GM12878 (cell line): ENCODE measurements at regions not wholly inside any gene's neighbourhood (a gene's known extent, or its start where the extent isn't known, plus 50 kb on each side); places are given as distances from the start of the nearest gene placed in this dataset.

ENCODE experiments used
- ATAC-seq: fragments of 200-7000 bp; cut with Tn5 transposase; 3 replicates; pipeline ENCODE4 v1.9.1; 2020; ENCODE audit warnings: mild to moderate bottlenecking, moderate library complexity
- BruUV-seq: library from RNA; stranded (reverse); fragments of 400-500 nt; replicated peaks from 2 replicates; lab custom pipeline; 2021; lab: Mats Ljungman, UMichigan
- CTCF ChIA-PET: fragments of 300-600 bp; sonication (Branson Sonifier 250); formaldehyde crosslinking; extraction: SDS; loops from one replicate; lab custom pipeline; 2021; ENCODE audit warnings: inconsistent platforms; lab: Yijun Ruan, JAX
- POLR2A ChIA-PET: fragments of 350-600 bp; formaldehyde crosslinking; extraction: SDS; loops from one replicate; lab custom pipeline; 2021; ENCODE audit warnings: inconsistent platforms; lab: Charles Lee
- RAD21 ChIA-PET: fragments of 300-600 bp; sonication (Branson Sonifier 250); formaldehyde crosslinking; loops from one replicate; lab custom pipeline; 2023; ENCODE audit warnings: antibody characterized with exemption; ENCODE audit not compliant: unreplicated experiment; lab: Charles Lee
- SMC1A ChIA-PET: fragments of 300-600 bp; sonication (Branson Sonifier 250); formaldehyde crosslinking; loops from one replicate; lab custom pipeline; 2023; ENCODE audit not compliant: unreplicated experiment, uncharacterized antibody; lab: Charles Lee
- DNase-seq: peaks from one replicate; pipeline ENCODE4 v3.0.0-alpha.2; 2011; ENCODE audit warnings: low read depth, low spot score
- FAIRE-seq: peaks from 3 replicates; lab custom pipeline; 2011; peaks lifted over from hg19 to GRCh38; lab: Jason Lieb, UNC
- H2AFZ ChIP-seq: 2 replicates; pipeline ENCODE4 v1.6.0; 2011; ENCODE audit warnings: low read depth, low read length, control low read depth; ENCODE audit not compliant: control insufficient read depth
- H3K27ac ChIP-seq: 2 replicates; pipeline ENCODE4 v1.5.1; 2011; ENCODE audit warnings: control low read depth; ENCODE audit not compliant: control insufficient read depth, insufficient read depth
- H3K27me3 ChIP-seq, 2 experiments: replicated peaks in 1 of 2; 2 replicates each; pipeline versions ENCODE4 v1.6.0 to v1.6.1; 2011; ENCODE audit warnings: low read length in 1 of 2; ENCODE audit not compliant: control insufficient read depth in 2 of 2, insufficient read depth in 2 of 2
- H3K36me3 ChIP-seq, 2 experiments: 2 replicates each; pipeline ENCODE4 v1.5.1; 2011; ENCODE audit warnings: low read length in 1 of 2; ENCODE audit not compliant: control insufficient read depth in 2 of 2, insufficient read depth in 2 of 2
- H3K4me1 ChIP-seq: 2 replicates; pipeline ENCODE4 v1.6.1; 2011; ENCODE audit warnings: mild to moderate bottlenecking, low read length, moderate library complexity, mixed read lengths; ENCODE audit not compliant: control insufficient read depth, insufficient read depth
- H3K4me2 ChIP-seq: 2 replicates; pipeline ENCODE4 v1.6.0; 2011; ENCODE audit warnings: control low read depth; ENCODE audit not compliant: control insufficient read depth, insufficient read depth
- H3K4me3 ChIP-seq: fragments of 200-600 bp; sonication (generic); 2 replicates; pipeline ENCODE4 v1.5.1; 2016
- H3K79me2 ChIP-seq: 2 replicates; pipeline ENCODE4 v1.6.0; 2011; ENCODE audit warnings: low read length; ENCODE audit not compliant: control insufficient read depth, insufficient read depth
- H3K9ac ChIP-seq: 2 replicates; pipeline ENCODE4 v1.8.0; 2011; ENCODE audit warnings: low read length, control low read depth, mixed read lengths; ENCODE audit not compliant: control insufficient read depth, insufficient read depth
- H3K9me3 ChIP-seq: replicated peaks from 3 replicates; pipeline ENCODE4 v1.5.1; 2011; ENCODE audit warnings: mild to moderate bottlenecking, low read length; ENCODE audit not compliant: control insufficient read depth, insufficient read depth
- H4K20me1 ChIP-seq: 2 replicates; pipeline ENCODE4 v1.6.0; 2011; ENCODE audit not compliant: control insufficient read depth, insufficient read depth
- CHD1 ChIP-seq: IDR thresholded peaks from 2 replicates; pipeline ENCODE4 v1.6.1; 2012; ENCODE audit warnings: low read depth, low read length, improper control_type of control experiment
- CHD2 ChIP-seq: IDR thresholded peaks from 2 replicates; pipeline ENCODE4 v1.6.1; 2011; ENCODE audit warnings: low read depth, low read length, improper control_type of control experiment, borderline replicate concordance
- CREB1 ChIP-seq: IDR thresholded peaks from 2 replicates; pipeline ENCODE4 v1.6.1; 2012; ENCODE audit warnings: low read depth, mild to moderate bottlenecking, inconsistent platforms
- EGR1 ChIP-seq, 2 experiments: IDR thresholded peaks; 1 replicate in 1 of 2; 2 replicates in 1 of 2; pipeline ENCODE4 v1.6.1; 2011 to 2012; ENCODE audit warnings: low read depth in 2 of 2, low read length in 2 of 2, borderline replicate concordance in 1 of 2, mild to moderate bottlenecking in 1 of 2, moderate library complexity in 1 of 2
- EZH2 ChIP-seq: IDR thresholded peaks from 2 replicates; pipeline ENCODE4 v1.6.1; 2012; ENCODE audit warnings: low read depth, mild to moderate bottlenecking, control low read depth, inconsistent platforms, low read length, borderline replicate concordance; ENCODE audit not compliant: control insufficient read depth
- IKZF2 ChIP-seq, 2 experiments: fragments of 450-650 bp; IDR thresholded peaks; 2 replicates each; pipeline ENCODE4 v1.6.1; 2017; ENCODE audit warnings: mild to moderate bottlenecking in 2 of 2, moderate library complexity in 2 of 2
- PML ChIP-seq: IDR thresholded peaks from 2 replicates; pipeline ENCODE4 v1.6.1; 2012; ENCODE audit warnings: low read length, inconsistent platforms
- TCF7 ChIP-seq: IDR thresholded peaks from 2 replicates; pipeline ENCODE4 v1.6.1; 2014; ENCODE audit warnings: antibody characterized with exemption, borderline replicate concordance
- ZNF207 ChIP-seq: fragments of 450-650 bp; IDR thresholded peaks from 2 replicates; pipeline ENCODE4 v1.6.1; 2014; ENCODE audit warnings: antibody characterized with exemption, mild to moderate bottlenecking, borderline replicate concordance
- ZNF384 ChIP-seq: IDR thresholded peaks from 2 replicates; pipeline ENCODE4 v1.6.1; 2012; ENCODE audit warnings: low read depth, mild to moderate bottlenecking, low read length, improper control_type of control experiment, borderline replicate concordance
- WGBS: methylation state at CpG from one replicate; pipeline ENCODE4 v1.1.6; 2016; ENCODE audit warnings: low lambda C conversion rate; ENCODE audit not compliant: insufficient replicate concordance, insufficient coverage; ENCODE audit errors: missing lambda C conversion rate; 5-methylcytosine and 5-hydroxymethylcytosine counted together
- in situ Hi-C: fragments of 300-500 bp; cut with MboI; formaldehyde crosslinking; loops from 9 replicates; pipeline ENCODE4 v1.14.3; 2018; ENCODE audit warnings: mixed read lengths
- intact Hi-C: fragments of 100-400 bp; cut with micrococcal nuclease; formaldehyde crosslinking; loops from one replicate; pipeline ENCODE4 v1.14.2; 2022; ENCODE audit not compliant: unreplicated experiment
- TF ChIP-seq, protein P1 (sequence below): fragments of 450-650 bp; IDR thresholded peaks from 2 replicates; pipeline ENCODE4 v1.6.1; 2017; ENCODE audit warnings: borderline replicate concordance
- TF ChIP-seq, protein P2 (sequence below): IDR thresholded peaks from 2 replicates; pipeline ENCODE4 v1.6.1; 2012; ENCODE audit warnings: low read length, inconsistent platforms

- TF ChIP-seq, protein P1, sequence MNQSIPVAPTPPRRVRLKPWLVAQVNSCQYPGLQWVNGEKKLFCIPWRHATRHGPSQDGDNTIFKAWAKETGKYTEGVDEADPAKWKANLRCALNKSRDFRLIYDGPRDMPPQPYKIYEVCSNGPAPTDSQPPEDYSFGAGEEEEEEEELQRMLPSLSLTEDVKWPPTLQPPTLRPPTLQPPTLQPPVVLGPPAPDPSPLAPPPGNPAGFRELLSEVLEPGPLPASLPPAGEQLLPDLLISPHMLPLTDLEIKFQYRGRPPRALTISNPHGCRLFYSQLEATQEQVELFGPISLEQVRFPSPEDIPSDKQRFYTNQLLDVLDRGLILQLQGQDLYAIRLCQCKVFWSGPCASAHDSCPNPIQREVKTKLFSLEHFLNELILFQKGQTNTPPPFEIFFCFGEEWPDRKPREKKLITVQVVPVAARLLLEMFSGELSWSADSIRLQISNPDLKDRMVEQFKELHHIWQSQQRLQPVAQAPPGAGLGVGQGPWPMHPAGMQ, result no peak
- TF ChIP-seq, all 136 proteins: peak for 0
These were observed 217.5 kb downstream of the LPIN1 start (continued) for GRCh38 chr2:11963966-11964365.

DNA sequence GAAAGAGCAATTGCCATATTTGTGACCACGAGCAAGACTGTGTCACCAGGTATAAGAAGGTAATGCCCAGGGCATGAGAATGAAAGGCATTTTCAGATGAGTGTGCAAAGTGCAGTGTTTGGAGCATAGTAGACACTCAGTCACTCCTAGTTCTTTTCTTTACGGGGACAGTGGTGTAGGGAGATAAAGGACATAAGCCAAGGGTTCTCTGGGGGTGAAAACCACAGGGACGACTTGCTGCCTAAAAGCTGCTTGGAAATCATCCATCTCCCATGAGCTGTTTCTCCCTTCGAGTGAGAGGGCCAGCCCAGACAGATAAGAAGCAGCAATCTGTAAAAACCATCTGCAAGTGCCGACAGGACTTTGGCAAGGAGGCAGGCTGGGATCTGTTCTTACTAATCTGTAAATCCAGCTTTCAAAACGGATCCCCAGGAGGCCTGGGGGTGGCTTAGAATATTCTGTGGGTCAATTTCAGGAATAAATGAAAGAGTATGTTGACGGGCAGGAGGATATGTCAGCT lies 221.6 kb downstream of the LPIN1 start:
- TF ChIP-seq ZNF207 (no peak), CHD1 (no peak)
- H3K79me2 ChIP-seq, result no peaks in the 10 kb centered on the region
- CTCF ChIA-PET, result interaction anchor here (0.7 to 1.3 kb wide), 2 partner anchors 20 to 24 kb away, joined by 3 to 4 read pairs; no protein-coding TSS in a partner anchor
- H4K20me1 ChIP-seq, result no peaks in the 10 kb centered on the region
- intact Hi-C loops (no loop called here), in situ Hi-C loops (no loop called here)
- H3K4me3 ChIP-seq, result no peak overlapping the region
- WGBS, result 43% methylated on average over 7 of the region's 7 CpGs
- FAIRE-seq, result no peak
- H3K4me2 ChIP-seq, result no peak overlapping the region
- no peaks in the 10 kb centered on the region for H3K27me3 ChIP-seq
- RAD21 ChIA-PET, result no interaction called here
- no peak overlapping the region for H2AFZ ChIP-seq
- no peak for DNase-seq
- H3K4me1 ChIP-seq, result no peaks in the 10 kb centered on the region
- no peak overlapping the region for H3K9ac ChIP-seq
- no peak overlapping the region for H3K27ac ChIP-seq
- no peak; the same call in 2 of the 3 replicates for ATAC-seq
- no peaks in the 10 kb centered on the region; the same call in none of the 3 replicates for H3K9me3 ChIP-seq
- BruUV-seq, result no TSS peak
- SMC1A ChIA-PET, result interaction anchor here (0.8 to 1.9 kb wide), 2 partner anchors 9 to 868 kb away, joined by 3 to 7 read pairs; no protein-coding TSS in a partner anchor
- H3K36me3 ChIP-seq, result no peaks in the 10 kb centered on the region; a peak in 2 of 4 replicates
- POLR2A ChIA-PET, result no interaction called here

GRCh38 chr2:11968521-11968920 lies 222.1 kb downstream of the LPIN1 start:
- ATAC-seq (no peak), FAIRE-seq (no peak), DNase-seq (no peak)
- Histone ChIP-seq H3K4me3 (no peak overlapping the region), H3K27ac (no peak overlapping the region), H4K20me1 (no peaks in the 10 kb centered on the region), H3K9me3 (peaks cover 1% of the 10 kb centered on the region), H3K79me2 (no peaks in the 10 kb centered on the region), H3K36me3 (no peaks in the 10 kb centered on the region; a peak in 2 of 4 replicates), H3K4me2 (no peak overlapping the region), H3K27me3 (no peaks in the 10 kb centered on the region), H3K4me1 (no peaks in the 10 kb centered on the region), H3K9ac (no peak overlapping the region), H2AFZ (no peak overlapping the region)
- ChIA-PET SMC1A (interaction anchor here (0.8 to 1.9 kb wide), 2 partner anchors 9 to 868 kb away, joined by 3 to 7 read pairs; no protein-coding TSS in a partner anchor), POLR2A (no interaction called here), CTCF (interaction anchor here (0.7 to 1.3 kb wide), 2 partner anchors 21 to 24 kb away, joined by 3 to 4 read pairs; no protein-coding TSS in a partner anchor), RAD21 (no interaction called here)
- in situ Hi-C loops (no loop called here), intact Hi-C loops (no loop called here)
- TF ChIP-seq TCF7, result no peak
- no peak for TF ChIP-seq IKZF2 (IDR thresholded peaks at IDR 0.05)
- TF ChIP-seq EZH2, result no peak
- no peak for TF ChIP-seq ZNF384
- no peak for TF ChIP-seq CREB1
- no peak for TF ChIP-seq PML
- TF ChIP-seq EGR1 (IDR thresholded peaks at IDR 0.05; ENCODE audit: borderline replicate concordance in 1 of 2, low read depth in 2 of 2, low read length in 2 of 2), result no peak
- TF ChIP-seq, protein P2, sequence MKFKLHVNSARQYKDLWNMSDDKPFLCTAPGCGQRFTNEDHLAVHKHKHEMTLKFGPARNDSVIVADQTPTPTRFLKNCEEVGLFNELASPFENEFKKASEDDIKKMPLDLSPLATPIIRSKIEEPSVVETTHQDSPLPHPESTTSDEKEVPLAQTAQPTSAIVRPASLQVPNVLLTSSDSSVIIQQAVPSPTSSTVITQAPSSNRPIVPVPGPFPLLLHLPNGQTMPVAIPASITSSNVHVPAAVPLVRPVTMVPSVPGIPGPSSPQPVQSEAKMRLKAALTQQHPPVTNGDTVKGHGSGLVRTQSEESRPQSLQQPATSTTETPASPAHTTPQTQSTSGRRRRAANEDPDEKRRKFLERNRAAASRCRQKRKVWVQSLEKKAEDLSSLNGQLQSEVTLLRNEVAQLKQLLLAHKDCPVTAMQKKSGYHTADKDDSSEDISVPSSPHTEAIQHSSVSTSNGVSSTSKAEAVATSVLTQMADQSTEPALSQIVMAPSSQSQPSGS, result no peak
- TF ChIP-seq CHD2, result no peak
- BruUV-seq, result no TSS peak
- 72% methylated on average over 5 of the region's 5 CpGs for WGBS
